OCI-LY1 (cell line): ENCODE measurements at regions not wholly inside any gene's neighbourhood (a gene's known extent, or its start where the extent isn't known, plus 50 kb on each side); places are given as distances from the start of the nearest gene placed in this dataset.

ENCODE experiments used
- H2AFZ ChIP-seq: fragments of 200-600 bp; sonication (generic), shearing (Covaris generic); 2 replicates; pipeline ENCODE4 v1.6.0; 2014; ENCODE audit warnings: antibody characterized with exemption, mild to moderate bottlenecking, low read length
- H3F3A ChIP-seq: fragments of 200-600 bp; sonication (generic), shearing (Covaris generic); 2 replicates; pipeline ENCODE4 v1.6.0; 2014; ENCODE audit warnings: mild to moderate bottlenecking, antibody characterized with exemption, low read length, moderate library complexity; ENCODE audit not compliant: insufficient read depth
- H3K27ac ChIP-seq: fragments of 200-600 bp; sonication (generic); 2 replicates; pipeline ENCODE4 v1.5.1; 2014; ENCODE audit warnings: low read length, mixed run types, mild to moderate bottlenecking, low read depth; ENCODE audit not compliant: poor library complexity, severe bottlenecking
- H3K27me3 ChIP-seq: fragments of 200-600 bp; sonication (generic); 2 replicates; pipeline ENCODE4 v1.6.0; 2014; ENCODE audit warnings: antibody characterized with exemption, mild to moderate bottlenecking, low read length, moderate library complexity; ENCODE audit not compliant: insufficient read depth
- H3K36me3 ChIP-seq: fragments of 200-600 bp; sonication (generic); 2 replicates; pipeline ENCODE4 v1.6.1; 2014; ENCODE audit warnings: mild to moderate bottlenecking, antibody characterized with exemption, low read length, moderate library complexity, mixed read lengths; ENCODE audit not compliant: insufficient read depth
- H3K4me1 ChIP-seq: fragments of 200-600 bp; sonication (generic); 2 replicates; pipeline ENCODE4 v1.5.1; 2014; ENCODE audit warnings: mild to moderate bottlenecking, low read length, moderate library complexity; ENCODE audit not compliant: insufficient read depth, severe bottlenecking
- H3K4me2 ChIP-seq: fragments of 200-600 bp; sonication (generic), shearing (Covaris generic); 2 replicates; pipeline ENCODE4 v1.6.1; 2014; ENCODE audit warnings: low read length
- H3K4me3 ChIP-seq: fragments of 200-600 bp; sonication (generic); 2 replicates; pipeline ENCODE4 v1.5.1; 2014; ENCODE audit warnings: low read length, low read depth, mild to moderate bottlenecking, mixed read lengths; ENCODE audit not compliant: poor library complexity, severe bottlenecking
- H3K79me2 ChIP-seq: fragments of 200-600 bp; shearing (Covaris generic); 2 replicates; pipeline ENCODE4 v1.6.1; 2016; ENCODE audit warnings: mixed run types, low read length, mixed read lengths; ENCODE audit not compliant: insufficient read depth
- H3K9ac ChIP-seq: fragments of 200-600 bp; sonication (generic), shearing (Covaris generic); 2 replicates; pipeline ENCODE4 v1.6.1; 2014; ENCODE audit warnings: mild to moderate bottlenecking, low read length, mixed read lengths
- H3K9me2 ChIP-seq: fragments of 200-600 bp; sonication (generic), shearing (Covaris generic); 2 replicates; pipeline ENCODE4 v1.6.1; 2014; ENCODE audit warnings: low read depth, mild to moderate bottlenecking, low read length, mixed read lengths
- H3K9me3 ChIP-seq: fragments of 200-600 bp; shearing (Covaris generic); 2 replicates; pipeline ENCODE4 v1.6.1; 2014; ENCODE audit warnings: low read length, mixed read lengths
- H4K20me1 ChIP-seq: fragments of 200-600 bp; sonication (generic), shearing (Covaris generic); 2 replicates; pipeline ENCODE4 v1.6.0; 2016; ENCODE audit warnings: mild to moderate bottlenecking, low read length; ENCODE audit not compliant: insufficient read depth
- EZH2 ChIP-seq: fragments of 200-600 bp; sonication (generic), shearing (Covaris generic); IDR thresholded peaks from 2 replicates; pipeline ENCODE4 v1.8.0; 2017; ENCODE audit warnings: borderline replicate concordance, mixed run types, mild to moderate bottlenecking, antibody characterized with exemption, low read length, moderate library complexity, mixed read lengths
- TF ChIP-seq, protein P1 (sequence below): fragments of 200-600 bp; sonication (generic), shearing (Covaris generic); IDR thresholded peaks from 2 replicates; pipeline ENCODE4 v1.5.1; 2017; ENCODE audit warnings: mild to moderate bottlenecking, antibody characterized with exemption, low read length, moderate library complexity, mixed read lengths

GRCh38 chr17:68780596-68780995 is 174.6 kb downstream of the ABCA8 start:
- H3F3A ChIP-seq: no peaks in the 10 kb centered on the region
- no peaks in the 10 kb centered on the region for H4K20me1 ChIP-seq
- H3K9ac ChIP-seq: no peak overlapping the region
- no peaks in the 10 kb centered on the region for H3K9me2 ChIP-seq
- no peak overlapping the region for H3K4me3 ChIP-seq
- no peak overlapping the region for H3K4me2 ChIP-seq
- no peak for TF ChIP-seq EZH2
- TF ChIP-seq, protein P1, sequence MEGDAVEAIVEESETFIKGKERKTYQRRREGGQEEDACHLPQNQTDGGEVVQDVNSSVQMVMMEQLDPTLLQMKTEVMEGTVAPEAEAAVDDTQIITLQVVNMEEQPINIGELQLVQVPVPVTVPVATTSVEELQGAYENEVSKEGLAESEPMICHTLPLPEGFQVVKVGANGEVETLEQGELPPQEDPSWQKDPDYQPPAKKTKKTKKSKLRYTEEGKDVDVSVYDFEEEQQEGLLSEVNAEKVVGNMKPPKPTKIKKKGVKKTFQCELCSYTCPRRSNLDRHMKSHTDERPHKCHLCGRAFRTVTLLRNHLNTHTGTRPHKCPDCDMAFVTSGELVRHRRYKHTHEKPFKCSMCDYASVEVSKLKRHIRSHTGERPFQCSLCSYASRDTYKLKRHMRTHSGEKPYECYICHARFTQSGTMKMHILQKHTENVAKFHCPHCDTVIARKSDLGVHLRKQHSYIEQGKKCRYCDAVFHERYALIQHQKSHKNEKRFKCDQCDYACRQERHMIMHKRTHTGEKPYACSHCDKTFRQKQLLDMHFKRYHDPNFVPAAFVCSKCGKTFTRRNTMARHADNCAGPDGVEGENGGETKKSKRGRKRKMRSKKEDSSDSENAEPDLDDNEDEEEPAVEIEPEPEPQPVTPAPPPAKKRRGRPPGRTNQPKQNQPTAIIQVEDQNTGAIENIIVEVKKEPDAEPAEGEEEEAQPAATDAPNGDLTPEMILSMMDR: no peak
- H3K36me3 ChIP-seq: no peaks in the 10 kb centered on the region
- no peaks in the 10 kb centered on the region for H3K4me1 ChIP-seq
- H2AFZ ChIP-seq: no peak overlapping the region
- H3K9me3 ChIP-seq: no peaks in the 10 kb centered on the region
- no peaks in the 10 kb centered on the region for H3K27me3 ChIP-seq
- no peaks in the 10 kb centered on the region for H3K79me2 ChIP-seq
- H3K27ac ChIP-seq: no peak overlapping the region

- Histone ChIP-seq H4K20me1 (no peaks in the 10 kb centered on the region), H3K27ac (no peak overlapping the region), H3K9me3 (no peaks in the 10 kb centered on the region), H3K36me3 (no peaks in the 10 kb centered on the region), H3K4me3 (no peak overlapping the region), H3K9ac (no peak overlapping the region), H3F3A (no peaks in the 10 kb centered on the region), H3K27me3 (no peaks in the 10 kb centered on the region), H3K4me2 (no peak overlapping the region), H3K79me2 (no peaks in the 10 kb centered on the region), H3K9me2 (no peaks in the 10 kb centered on the region), H3K4me1 (no peaks in the 10 kb centered on the region), H2AFZ (no peak overlapping the region)
- no peak for TF ChIP-seq EZH2
- TF ChIP-seq, protein P1: no peak
Observed at GRCh38 chr17:68778726-68779125, 176.5 kb downstream of the ABCA8 start.

DNA sequence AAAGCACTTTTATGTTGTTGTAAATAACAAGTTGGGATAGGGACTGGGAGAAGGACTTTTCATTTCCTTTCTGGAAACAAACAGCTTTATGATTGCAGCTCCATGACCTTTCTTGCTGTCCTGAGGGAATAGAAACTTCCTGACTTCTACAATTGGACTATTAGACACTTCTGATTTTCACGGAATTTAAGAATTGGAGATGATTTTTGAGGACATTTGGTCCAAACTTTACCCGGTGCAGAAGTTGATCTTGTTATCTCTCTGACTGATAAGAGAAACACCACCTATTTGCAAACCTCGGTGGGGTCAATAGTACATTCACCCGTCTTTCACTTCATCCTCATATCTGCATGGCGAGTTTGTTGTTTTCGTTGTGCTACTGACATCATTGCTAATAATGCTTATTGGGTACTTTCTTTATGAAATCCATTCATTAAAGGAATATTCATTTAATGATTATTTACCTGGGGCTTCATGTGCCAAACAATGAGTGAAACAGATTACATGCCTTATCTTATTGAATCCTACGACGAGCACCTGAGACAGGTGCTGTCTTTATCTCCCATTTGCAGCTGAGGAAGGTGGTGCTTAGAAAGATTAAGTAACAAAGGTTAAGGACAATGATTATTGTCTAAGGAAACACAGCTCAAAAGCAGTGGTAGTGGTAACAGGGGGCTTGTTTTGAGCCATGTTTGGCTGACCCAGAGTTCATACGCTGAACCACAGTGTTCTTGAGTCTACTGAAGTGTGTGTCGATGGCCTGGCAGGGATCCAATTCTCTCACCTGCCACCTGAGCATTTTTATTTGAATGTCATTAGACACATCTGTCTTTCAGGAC is 176.9 kb upstream of the FAM20A start:
- Histone ChIP-seq H3K27me3 (no peaks in the 10 kb centered on the region), H3K9me2 (no peaks in the 10 kb centered on the region), H3F3A (no peaks in the 10 kb centered on the region), H3K36me3 (no peaks in the 10 kb centered on the region), H4K20me1 (no peaks in the 10 kb centered on the region), H3K27ac (no peak overlapping the region), H3K4me2 (no peak overlapping the region), H3K79me2 (no peaks in the 10 kb centered on the region), H3K4me1 (no peaks in the 10 kb centered on the region), H3K9me3 (no peaks in the 10 kb centered on the region), H3K9ac (no peak overlapping the region), H2AFZ (no peak overlapping the region), H3K4me3 (no peak overlapping the region)
- TF ChIP-seq, protein P1: no peak
- no peak for TF ChIP-seq EZH2
